ENCODE measurements at regions not wholly inside any gene's neighbourhood (a gene's known extent, or its start where the extent isn't known, plus 50 kb on each side); places are given as distances from the start of the nearest gene placed in this dataset.

DNA sequence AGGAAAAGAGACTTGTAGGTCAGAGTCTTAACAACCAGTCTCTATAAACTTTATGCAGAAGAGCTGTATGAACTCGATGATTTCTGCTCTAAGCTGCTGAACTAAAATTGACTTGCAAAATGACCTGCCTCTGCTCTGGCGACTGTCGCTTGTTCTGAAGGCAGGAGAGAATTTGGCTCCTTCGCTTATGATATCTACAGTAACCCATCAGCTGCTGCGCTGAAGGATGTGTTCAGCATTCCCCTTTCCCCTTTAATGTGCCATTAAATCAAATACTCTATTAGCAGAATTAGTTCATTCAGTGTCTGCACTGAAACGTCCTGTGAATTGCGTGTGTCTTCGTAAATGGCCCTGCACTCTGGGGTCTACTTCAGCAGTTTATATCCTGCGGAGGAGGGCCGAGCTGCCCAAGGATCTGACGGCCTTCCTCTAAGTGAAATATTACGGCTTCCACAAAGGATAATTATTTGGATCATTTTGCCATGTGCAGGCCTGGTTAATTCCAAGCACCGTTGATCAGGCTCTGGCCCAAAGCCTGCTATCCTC lies 254.9 kb downstream of the SNX10 start (continued):
- TF ChIP-seq, protein P1, sequence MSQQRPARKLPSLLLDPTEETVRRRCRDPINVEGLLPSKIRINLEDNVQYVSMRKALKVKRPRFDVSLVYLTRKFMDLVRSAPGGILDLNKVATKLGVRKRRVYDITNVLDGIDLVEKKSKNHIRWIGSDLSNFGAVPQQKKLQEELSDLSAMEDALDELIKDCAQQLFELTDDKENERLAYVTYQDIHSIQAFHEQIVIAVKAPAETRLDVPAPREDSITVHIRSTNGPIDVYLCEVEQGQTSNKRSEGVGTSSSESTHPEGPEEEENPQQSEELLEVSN (IDR thresholded peaks at IDR 0.05) = no peak
- TF ChIP-seq JUND (IDR thresholded peaks at IDR 0.05; ENCODE audit: low read length) (no peak), RNF2 (IDR thresholded peaks at IDR 0.05; ENCODE audit: borderline replicate concordance, low read depth, low read length, missing control alignments, poor library complexity, severe bottlenecking) (no peak), CBX8 (IDR thresholded peaks at IDR 0.05; ENCODE audit: borderline replicate concordance, low read depth, low read length) (no peak)
